HG03354 (cell line): ENCODE measurements at regions not wholly inside any gene's neighbourhood (a gene's known extent, or its start where the extent isn't known, plus 50 kb on each side); places are given as distances from the start of the nearest gene placed in this dataset.
"Not testable (repeated sequence)": the region's sequence is repeated elsewhere in the genome, so short reads cannot be mapped to it uniquely, and the experiment has no call there.

Experiments used
- ATAC-seq: cut with Tn5 transposase; IDR thresholded peaks from one replicate; pipeline ENCODE4 v1.9.1; 2021; ENCODE audit warnings: mild to moderate bottlenecking; ENCODE audit not compliant: unreplicated experiment, poor library complexity, severe bottlenecking

DNA sequence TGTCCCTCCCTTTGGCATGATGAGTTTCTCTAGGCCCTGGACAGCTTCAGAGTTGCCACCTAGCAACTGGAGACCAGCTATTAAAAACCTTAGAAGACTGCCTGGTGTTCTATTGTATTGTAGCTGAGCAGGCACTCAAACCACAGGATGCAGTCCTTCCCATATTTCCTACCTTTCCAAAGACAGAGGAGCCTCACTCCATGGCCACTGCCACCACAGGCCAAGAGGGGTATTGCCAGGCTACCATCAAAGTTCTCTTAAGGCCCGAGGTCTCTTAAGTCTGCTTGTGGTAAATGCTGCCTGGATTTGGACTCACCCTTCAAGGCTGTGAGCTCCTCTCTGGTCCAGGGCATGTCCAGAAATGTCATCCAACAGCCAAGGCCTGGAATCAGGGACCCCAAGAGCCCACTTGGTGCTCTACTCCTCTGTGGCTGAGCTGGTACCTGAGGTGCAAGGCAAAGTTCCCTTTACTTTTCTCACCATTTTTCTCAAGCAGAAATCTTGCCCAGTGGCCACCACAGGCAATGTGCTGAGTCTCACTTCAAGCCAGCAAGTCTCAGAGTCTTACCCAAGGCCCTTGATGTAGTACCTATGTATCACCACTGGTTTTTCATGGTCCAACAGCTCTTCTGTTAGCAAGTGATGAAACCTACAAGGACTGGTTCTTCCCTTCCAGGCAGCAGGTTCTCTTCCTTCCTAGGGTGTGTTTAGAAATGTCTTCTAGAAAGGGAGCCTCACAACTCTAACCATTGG is 269.4 kb downstream of the AMY1C start:
- no peak for ATAC-seq

DNA sequence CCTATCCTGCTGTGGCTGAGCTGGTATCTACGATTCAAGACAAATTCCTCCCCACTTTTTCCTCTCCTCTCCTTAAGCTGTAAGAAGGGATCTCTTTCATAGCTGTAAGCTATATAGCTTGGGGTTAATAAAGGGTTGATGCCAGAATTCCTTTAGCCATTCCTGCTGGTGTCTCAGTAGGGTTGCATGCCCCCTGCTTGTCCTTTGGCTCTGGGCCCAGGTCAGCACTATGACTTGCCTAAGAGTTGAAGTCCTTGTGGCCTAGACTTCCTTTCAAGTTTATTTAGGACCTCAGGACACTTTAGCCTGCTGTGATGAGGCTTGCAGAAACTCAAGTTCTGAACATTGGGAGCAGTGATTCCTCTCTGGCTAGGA is 270.0 kb downstream of the AMY1C start:
- no peak for ATAC-seq

DNA sequence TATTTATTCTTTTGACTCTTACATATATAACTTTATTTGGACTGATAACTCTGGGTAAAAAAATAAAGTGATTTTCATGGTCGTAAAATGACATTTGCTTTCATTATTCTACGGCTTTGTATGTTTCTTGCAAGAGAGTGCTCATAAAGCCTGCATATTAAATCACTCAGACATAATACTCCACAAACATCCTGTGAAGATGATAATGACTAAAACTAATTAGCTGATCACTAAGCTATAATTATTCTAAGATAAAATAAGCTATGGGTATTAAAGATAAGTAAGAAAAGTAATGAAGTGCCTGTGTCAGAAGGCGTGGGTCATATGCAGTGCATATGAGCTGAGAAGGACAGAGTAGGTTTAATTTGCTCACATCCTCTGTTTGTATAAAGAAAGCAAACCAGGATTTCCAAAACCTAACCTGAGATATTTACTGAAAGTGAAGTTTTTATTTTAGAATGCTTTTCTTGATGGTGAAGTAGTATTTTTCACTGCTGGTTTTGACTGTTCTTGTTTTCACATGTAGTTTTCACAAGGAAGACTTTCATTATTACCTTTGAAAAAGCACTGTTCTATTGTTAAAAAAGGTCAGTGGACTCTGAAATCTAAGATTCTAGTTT is 278.8 kb downstream of the AMY1C start:
- ATAC-seq: no peak

DNA sequence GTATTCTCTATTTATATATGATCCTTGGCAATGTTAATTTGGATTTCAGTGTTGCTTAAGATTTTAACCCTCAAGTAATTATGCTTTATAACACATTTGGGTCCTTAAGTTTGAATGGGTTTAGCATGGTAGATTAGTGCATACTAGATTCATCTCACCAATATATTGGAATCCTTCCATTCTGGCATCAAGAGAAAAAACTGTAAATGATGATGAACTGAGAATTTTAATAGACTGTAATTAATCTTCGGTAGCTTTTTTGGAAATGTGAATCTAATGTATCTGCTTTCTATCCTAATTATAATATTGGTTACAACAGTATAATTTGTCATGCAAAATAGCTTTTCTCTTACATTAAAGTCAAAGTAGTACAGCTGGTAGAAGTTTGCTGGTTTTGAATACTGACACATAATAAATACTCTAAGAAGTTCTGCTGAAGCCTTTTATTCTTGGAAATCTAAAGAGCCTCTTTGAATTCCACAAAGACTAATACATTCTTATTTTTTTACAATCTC is 279.8 kb downstream of the AMY1C start:
- no peak for ATAC-seq

DNA sequence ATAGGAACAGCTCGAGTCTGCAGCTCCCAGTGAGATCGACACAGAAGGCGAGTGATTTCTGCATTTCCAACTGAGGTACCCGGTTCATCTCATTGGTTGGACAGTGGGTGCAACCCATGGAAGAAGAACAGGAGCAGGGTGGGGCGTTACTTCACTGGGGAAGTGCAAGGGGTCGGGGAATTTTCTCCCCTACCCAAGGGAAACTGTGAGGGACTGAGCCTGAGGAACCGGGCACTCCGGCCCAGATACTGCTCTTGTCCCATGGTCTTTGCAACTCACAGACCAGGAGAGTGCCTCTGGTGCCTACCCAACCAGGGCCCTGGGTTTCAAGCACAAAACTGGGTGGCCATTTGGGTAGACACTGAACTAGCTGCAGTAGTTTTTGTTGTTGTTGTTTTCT is 307.1 kb downstream of the AMY1C start:
- no peak for ATAC-seq

DNA sequence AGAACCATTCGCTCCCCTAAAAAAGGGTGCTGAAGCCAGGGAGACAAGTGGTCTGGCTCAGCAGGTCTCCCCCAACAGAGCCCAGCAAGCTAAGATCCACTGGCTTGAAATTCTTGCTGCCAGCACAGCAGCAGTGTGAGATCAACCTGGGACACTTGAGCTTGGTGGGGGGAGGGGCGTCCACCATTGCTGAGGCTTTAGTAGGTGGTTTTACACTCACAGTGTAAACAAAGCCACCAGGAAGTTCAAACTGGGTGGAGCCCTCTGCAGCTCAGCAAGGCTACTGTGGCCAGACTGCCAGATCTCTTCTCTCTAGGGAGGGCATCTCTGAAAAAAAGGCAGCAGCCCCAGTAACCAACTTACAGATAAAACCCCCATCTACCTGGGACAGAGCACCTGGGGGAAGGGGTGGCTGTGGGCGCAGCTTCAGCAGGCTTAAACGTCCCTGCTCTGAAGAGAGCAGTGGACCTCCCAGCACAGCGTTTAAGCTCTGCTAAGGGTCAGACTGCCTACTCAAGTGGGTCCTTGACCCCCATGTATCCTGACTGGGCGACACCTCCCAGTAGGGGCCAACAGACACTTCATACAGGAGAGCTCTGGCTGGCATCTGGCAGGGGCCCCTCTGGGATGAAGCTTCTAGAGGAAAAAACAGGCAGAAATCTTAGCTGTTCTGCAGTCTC is 307.7 kb downstream of the AMY1C start:
- ATAC-seq: not testable (repeated sequence)

DNA sequence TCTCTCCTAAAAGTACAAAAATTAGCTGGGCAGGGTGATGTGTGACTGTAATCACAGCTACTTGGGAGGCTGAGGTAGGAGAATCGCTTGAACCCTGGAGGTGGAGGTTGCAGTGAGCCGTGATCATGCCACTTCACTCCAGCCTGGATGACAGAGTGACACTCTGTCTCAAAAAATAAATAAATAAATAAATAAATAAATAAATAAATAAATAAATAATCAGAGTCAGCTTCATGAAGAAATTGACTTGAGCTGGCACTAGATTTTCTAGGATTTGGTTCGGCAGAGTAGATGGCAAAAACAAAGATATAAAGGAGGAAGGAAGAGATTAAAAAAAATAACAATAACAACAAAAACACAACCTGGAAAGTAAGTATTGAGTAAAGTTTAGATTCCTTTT is 311.9 kb downstream of the AMY1C start:
- ATAC-seq: not testable (repeated sequence)

DNA sequence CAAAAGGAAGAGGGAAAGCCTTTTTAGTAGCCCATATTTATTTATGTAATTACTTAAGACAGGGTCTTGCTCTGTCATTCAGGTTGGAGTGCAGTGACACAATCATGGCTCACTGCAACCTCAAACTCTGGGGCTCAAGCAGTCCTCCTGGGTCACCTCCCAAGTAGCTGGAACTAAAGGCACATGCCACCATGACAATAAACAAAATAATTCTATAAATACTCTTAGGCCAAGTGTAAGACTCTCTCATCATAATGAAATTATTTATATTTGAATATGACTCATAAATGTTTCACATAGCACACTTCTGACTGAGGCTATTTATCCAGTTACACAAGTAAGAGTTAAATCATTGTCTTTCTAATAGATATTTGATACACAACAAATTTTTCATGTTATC is 314.7 kb downstream of the AMY1C start:
- ATAC-seq: no peak

DNA sequence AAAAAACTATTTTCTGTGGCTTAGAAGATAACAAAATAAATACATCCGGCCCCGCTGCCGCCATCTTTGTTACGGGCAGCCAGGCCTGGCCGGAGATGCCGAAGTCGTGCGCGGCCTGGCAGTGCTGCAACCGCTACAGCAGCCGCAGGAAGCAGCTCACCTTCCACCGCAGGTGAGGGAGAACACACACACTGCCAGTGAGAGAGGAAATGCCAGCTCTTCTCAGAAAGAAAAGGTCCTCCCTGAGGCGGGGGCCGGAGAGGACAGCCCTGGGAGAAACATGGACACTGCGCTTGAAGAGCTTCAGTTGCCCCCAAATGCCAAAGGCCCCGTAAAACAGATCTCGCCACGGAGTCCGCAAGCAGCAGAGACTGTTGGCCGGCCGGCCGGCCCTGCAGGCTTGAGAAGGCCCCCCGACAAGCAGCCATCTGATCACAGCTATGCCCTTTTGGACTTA is 323.2 kb downstream of the AMY1C start:
- no peak for ATAC-seq

DNA sequence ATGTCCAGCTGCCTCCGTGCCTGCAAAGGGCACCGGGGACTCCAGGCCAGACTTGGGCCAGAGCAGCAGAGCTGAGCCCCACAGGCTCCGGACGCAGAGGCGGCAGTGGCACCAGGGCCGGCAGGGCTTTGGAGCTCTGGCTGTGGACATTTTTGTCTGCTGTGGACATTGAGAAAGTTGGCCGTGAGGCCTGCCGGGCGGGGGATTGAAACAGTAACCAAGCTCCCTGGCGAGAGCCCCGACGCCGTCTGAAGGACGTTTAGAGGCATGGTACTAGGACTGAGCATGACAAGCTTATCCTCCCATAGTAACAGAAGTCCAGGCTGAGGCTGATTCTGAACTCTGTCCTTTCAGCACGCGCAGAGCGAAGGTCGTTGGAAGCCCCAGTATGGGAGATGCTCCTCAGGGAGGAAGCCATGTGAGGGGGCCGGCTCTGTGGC is 323.8 kb downstream of the AMY1C start:
- no peak for ATAC-seq

DNA sequence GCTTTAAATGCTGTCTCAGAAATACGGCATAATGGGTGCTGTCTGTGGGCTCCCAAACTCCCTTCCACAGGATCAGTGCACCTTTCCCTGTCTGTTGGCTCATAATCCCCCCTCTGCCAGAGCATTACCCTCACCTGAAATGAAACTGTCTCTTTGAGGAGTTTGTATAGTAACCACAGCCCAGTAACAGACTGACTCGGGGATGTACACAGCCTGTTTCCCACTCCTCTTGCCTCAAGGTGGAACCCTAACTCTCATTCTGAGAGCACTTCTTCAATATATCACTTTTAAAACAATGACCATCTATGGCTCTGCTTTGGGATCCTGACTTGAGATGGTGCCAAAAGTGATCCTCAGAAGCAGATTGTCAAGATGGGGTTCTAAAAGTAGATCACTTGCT is 332.5 kb downstream of the AMY1C start:
- ATAC-seq: no peak

DNA sequence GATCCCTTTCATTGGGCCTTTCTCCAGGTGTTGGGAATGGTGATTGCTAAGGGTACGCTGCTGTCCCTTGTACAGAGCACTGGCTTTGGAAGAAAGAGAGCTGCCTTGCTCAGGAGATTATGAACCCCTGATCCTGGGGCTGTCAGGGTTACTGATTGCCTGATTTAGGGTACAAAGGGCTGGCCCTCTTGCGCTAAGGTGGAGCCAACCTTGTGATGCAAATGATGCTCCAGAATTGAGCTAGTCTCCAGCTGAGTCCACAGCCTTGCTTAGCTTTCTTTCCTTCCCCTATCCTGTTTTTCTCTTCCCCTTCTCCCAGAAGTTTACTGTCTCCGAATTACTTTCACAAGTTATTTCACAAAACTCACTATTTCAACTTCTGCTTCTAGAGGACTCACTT is 334.7 kb downstream of the AMY1C start:
- no peak for ATAC-seq

DNA sequence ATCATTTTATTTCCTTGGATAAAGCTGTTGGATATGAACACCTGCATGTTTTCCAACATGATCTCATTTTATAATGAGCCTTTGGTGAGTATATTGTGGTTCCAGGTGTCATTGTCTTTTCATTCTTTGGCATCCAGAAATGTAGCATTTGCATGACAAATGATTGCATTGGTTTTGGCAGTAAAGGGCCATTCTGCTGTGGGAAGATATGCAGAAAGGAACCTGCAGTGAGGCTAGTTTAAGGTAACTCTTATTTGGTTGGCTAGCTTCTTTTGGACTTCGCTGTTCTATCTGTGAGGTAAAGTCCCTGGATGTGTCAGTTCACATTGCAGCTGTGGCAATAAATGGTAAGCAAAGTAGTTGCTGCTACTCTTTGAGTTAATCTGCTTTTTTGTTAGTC is 343.0 kb downstream of the AMY1C start:
- no peak for ATAC-seq

DNA sequence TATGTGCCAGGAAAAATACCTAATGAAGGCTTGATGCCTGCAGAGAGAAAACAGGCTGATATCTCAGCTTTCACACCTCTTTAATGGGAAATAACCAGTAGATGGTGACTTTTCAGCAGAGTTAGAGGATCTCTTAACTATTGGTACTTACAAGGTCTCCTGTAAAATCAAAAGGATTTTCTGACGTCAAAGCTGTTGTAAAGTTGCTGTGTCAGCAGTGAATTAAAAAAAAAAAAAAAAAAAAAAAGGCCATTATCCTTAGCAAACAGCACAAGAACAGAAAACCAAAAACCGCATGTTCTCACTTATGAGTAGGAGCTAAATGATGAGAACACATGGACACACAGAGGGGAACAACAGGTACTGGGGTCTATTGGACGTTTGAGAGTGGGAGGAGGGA is 349.1 kb downstream of the AMY1C start:
- no peak for ATAC-seq

DNA sequence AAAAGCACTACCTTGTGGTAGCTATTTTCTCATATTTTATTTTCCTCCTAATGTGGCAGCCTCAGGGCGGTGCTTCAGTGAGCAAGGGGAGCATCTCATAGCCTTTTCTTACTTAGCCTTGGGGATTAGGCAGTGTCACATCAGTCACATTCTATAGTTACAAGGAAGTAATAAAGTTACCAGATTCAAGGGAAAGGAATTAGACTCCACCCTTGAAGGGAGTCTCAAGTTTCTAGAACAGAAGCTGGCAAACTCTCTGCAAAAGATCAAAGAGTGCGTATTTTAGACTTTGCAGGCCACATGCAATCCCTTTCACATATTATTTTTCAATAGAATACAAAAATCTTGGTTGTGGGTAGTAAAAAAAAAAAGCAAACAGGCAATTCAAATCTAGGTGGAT is 350.4 kb downstream of the AMY1C start:
- no peak for ATAC-seq

DNA sequence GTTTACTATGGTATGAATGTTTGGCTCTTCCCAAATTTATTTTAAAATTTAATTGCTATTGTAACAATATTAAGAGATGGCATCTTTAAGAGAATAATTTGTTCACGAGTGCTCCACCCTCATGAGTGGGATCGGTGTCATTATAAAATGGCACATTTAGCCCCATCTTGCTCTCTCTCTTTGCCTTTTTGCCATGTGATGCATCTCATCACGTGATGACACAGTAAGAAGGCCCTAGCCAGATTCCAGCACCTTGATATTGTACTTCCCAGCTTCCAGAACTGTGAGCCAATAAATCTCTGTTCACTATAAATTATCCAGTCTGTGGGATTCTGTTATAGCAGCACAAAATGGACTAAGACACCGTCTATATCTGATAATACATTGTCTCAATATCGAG is 355.8 kb downstream of the AMY1C start:
- ATAC-seq: no peak

DNA sequence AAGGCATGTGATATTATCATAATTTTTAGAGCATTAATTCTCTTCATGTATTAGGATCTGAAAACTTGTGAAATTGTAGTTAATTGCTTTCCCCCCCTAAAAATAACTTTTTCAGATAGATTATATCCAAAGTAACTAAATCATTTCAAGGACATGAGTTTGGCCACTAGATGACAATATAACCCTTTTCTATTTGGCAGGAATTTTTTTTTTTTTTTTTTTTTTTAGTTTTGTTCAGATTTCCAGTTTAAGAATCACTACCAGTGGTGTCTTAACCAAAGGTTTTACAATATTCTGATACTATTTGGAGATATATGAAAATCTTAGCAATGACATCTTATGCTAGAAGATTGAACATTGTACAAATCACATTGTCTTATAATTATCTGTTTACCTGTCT is 370.8 kb downstream of the AMY1C start:
- ATAC-seq: no peak

DNA sequence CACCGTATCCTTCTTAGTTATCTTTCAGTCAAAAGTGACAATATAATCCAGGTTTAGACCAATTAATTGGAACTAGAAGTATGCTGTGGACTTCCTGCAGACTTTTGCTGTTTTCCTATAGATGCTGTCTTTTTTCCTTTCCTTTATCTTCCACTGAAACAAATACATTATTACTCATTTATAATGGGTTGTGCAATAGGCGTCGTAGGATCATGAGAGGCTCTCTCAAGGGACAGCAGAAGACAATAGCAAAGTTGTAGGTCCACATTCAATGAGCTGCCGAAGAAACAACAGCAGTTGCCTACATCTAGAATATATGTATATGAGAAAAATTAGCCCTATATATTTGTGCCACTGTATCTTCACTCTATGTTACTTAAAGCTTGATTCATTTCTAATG is 371.6 kb downstream of the AMY1C start:
- ATAC-seq: no peak

DNA sequence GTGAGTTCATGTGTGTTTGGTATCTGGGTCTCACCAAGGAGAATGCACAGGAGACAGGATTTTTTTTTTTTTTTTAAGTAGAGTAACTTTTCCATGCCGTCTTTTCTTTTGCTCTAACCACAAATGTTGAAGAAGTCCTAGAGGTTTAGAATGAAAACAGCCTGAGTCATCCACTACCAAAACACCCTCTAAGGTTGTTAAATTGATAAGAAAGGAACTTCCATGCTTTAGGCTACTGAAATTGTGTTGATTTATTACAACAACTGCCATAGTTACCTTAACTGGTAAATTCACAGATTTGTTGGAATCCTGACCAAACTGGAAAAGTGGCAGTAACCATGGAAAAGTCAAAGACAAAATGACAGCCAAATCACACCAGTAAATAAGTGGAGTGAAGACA is 375.6 kb downstream of the AMY1C start:
- no peak for ATAC-seq

DNA sequence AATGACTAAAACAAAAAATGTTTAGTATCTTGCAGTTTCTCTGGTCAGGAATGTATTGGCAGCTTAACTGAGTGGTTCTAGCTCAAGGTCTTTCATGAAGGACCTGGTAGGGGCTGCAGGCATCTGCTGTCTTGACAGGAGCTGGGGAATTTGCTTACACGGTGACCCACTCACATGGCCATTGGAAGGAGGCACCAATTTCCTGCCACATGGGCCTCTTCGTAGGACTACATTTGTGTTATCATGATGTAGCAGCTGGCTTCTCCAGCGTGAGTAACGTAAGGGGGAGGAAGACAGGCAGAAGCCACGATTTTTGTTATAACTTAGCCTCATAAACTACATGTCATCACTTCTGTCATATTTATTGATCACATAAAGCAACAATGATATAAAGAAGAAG is 376.3 kb downstream of the AMY1C start:
- no peak for ATAC-seq
